ENCODE measurements at regions not wholly inside any gene's neighbourhood (a gene's known extent, or its start where the extent isn't known, plus 50 kb on each side); places are given as distances from the start of the nearest gene placed in this dataset.

- H3K9me3 ChIP-seq (replicated peaks in 1 of 3), result no peaks in the 10 kb centered on the region
- no peaks in the 10 kb centered on the region for H3K27me3 ChIP-seq
- no peaks in the 10 kb centered on the region for H3K36me3 ChIP-seq (replicated peaks in 1 of 2)
- no peak overlapping the region for H3K27ac ChIP-seq
- H3K4me3 ChIP-seq, result no peak overlapping the region
- no peak for TF ChIP-seq POLR2A (IDR thresholded peaks at IDR 0.05)
- TF ChIP-seq, protein P1, sequence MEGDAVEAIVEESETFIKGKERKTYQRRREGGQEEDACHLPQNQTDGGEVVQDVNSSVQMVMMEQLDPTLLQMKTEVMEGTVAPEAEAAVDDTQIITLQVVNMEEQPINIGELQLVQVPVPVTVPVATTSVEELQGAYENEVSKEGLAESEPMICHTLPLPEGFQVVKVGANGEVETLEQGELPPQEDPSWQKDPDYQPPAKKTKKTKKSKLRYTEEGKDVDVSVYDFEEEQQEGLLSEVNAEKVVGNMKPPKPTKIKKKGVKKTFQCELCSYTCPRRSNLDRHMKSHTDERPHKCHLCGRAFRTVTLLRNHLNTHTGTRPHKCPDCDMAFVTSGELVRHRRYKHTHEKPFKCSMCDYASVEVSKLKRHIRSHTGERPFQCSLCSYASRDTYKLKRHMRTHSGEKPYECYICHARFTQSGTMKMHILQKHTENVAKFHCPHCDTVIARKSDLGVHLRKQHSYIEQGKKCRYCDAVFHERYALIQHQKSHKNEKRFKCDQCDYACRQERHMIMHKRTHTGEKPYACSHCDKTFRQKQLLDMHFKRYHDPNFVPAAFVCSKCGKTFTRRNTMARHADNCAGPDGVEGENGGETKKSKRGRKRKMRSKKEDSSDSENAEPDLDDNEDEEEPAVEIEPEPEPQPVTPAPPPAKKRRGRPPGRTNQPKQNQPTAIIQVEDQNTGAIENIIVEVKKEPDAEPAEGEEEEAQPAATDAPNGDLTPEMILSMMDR (IDR thresholded peaks at IDR 0.05), result no peak
- intact Hi-C loops (cut with DNase I), result no loop called here
- no peaks in the 10 kb centered on the region for H3K4me1 ChIP-seq (replicated peaks in 1 of 2)
- no peak for DNase-seq
- WGBS, 4 donors, result 90 to 97% (median 94%) methylated on average over 4 of the region's 4 CpGs
These were observed 149.1 kb upstream of the ZNF366 start for GRCh38 chr5:72656331-72656730.

DNA sequence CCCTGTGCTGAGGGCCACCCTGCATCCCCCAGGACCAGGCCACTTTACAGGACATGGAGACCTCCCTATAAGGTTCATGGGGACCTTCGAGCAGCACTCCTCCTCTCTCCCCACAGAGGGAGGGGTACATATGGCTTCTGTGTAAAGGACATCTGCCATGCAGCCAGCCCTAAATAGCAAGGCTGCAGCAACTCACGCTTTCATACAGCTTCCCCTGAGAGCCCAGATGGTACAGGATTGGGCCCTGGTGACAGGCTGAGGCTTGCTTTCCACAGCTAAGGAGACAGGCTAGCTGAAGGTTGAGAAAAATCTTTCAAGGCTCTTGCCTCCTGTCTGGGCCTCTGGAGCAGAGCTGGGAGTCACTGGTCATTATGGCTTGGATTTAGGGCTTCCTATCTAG is 147.0 kb upstream of the ZNF366 start:
- Histone ChIP-seq H3K36me3 (replicated peaks in 1 of 2) (no peaks in the 10 kb centered on the region), H3K4me3 (no peak overlapping the region), H3K9me3 (replicated peaks in 1 of 3) (no peaks in the 10 kb centered on the region), H3K27me3 (no peaks in the 10 kb centered on the region), H3K27ac (no peak overlapping the region), H3K4me1 (replicated peaks in 1 of 2) (no peaks in the 10 kb centered on the region)
- intact Hi-C loops (cut with DNase I), result no loop called here
- 85 to 100% (median 89%) methylated on average over 1 to 2 of the region's 2 CpGs; no CpG with 5 or more reads in 1 of the 4 donors for WGBS, 4 donors
- DNase-seq, result no peak
- TF ChIP-seq POLR2A (IDR thresholded peaks at IDR 0.05), result no peak
- TF ChIP-seq, protein P1 (IDR thresholded peaks at IDR 0.05), result no peak

GRCh38 chr5:72653586-72653985 is 146.4 kb upstream of the ZNF366 start:
- TF ChIP-seq, protein P1 (IDR thresholded peaks at IDR 0.05), result no peak
- no peak for TF ChIP-seq POLR2A (IDR thresholded peaks at IDR 0.05)
- Histone ChIP-seq H3K27ac (no peak overlapping the region), H3K4me1 (replicated peaks in 1 of 2) (no peaks in the 10 kb centered on the region), H3K36me3 (replicated peaks in 1 of 2) (no peaks in the 10 kb centered on the region), H3K9me3 (replicated peaks in 1 of 3) (no peaks in the 10 kb centered on the region), H3K4me3 (no peak overlapping the region), H3K27me3 (no peaks in the 10 kb centered on the region)
- no peak for DNase-seq
- intact Hi-C loops (cut with DNase I), result no loop called here
- 50 to 80% (median 72%) methylated on average over 1 to 2 of the region's 2 CpGs for WGBS, 4 donors

- intact Hi-C loops (cut with DNase I), result no loop called here
- H3K27me3 ChIP-seq, result no peaks in the 10 kb centered on the region
- TF ChIP-seq, protein P1 (IDR thresholded peaks at IDR 0.05), result no peak
- no peak for TF ChIP-seq POLR2A (IDR thresholded peaks at IDR 0.05)
- no peaks in the 10 kb centered on the region for H3K36me3 ChIP-seq (replicated peaks in 1 of 2)
- no peak for DNase-seq
- H3K27ac ChIP-seq, result no peak overlapping the region
- H3K9me3 ChIP-seq (replicated peaks in 1 of 3), result no peaks in the 10 kb centered on the region
- no peak overlapping the region for H3K4me3 ChIP-seq
- H3K4me1 ChIP-seq (replicated peaks in 1 of 2), result no peaks in the 10 kb centered on the region
These were observed 144.6 kb upstream of the ZNF366 start for GRCh38 chr5:72651779-72652178.
